WI38 (cell line): ENCODE measurements at regions not wholly inside any gene's neighbourhood (a gene's known extent, or its start where the extent isn't known, plus 50 kb on each side); places are given as distances from the start of the nearest gene placed in this dataset.

ENCODE experiments used
- H3K4me3 ChIP-seq: 2 replicates; pipeline ENCODE4 v1.5.1; 2011; ENCODE audit warnings: low read depth, mild to moderate bottlenecking, control low read depth, low read length
- CTCF ChIP-seq: IDR thresholded peaks from 2 replicates; pipeline ENCODE4 v1.5.1; 2012; ENCODE audit warnings: low read depth, mild to moderate bottlenecking, control low read depth, low read length

GRCh38 chr9:36492865-36493264, 79.8 kb upstream of the MELK start:
- TF ChIP-seq CTCF = no peak

DNA sequence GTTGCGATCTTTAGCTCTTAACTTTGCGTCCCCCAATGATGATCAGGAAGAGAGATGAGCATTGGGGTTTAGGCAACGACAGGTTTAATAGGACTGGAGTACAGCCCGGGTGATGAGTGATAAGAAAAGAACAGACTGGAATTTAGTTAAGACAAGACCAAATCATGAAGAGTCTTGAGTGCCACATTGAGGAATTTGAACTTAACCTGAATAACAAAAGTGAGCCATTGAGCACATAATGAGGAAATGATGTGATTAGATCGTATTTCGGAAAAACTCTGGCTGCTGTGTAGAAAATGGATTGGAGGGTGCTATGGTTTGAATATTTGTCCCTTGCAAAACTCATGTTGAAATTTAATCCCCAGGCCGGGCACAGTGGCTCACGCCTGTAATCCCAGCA, 83.2 kb upstream of the MELK start:
- TF ChIP-seq CTCF = no peak
- no peak overlapping the region for H3K4me3 ChIP-seq

More at GRCh38 chr9:36492865-36493264, 79.8 kb upstream of the MELK start:
- no peak overlapping the region for H3K4me3 ChIP-seq

DNA sequence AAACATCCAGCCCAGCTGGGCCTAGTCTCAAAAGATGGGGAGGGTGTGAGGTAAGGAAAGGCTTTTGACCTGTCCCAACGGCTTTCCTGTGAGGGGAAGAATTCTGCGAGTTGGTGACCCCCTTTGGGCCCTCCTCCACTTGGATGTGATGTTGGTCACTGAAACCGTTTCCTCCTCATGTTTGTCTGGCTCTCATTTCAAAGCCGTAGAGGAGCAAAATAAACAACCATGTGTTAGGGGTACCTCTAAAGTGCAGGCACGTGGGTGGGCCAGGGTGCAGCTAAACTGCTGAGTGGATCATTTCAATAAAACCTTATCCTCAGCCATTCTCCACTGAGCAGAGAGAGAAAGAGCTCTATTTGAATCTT, 84.3 kb upstream of the MELK start:
- H3K4me3 ChIP-seq = peak overlapping the region; percentile 64
- TF ChIP-seq CTCF = no peak

GRCh38 chr9:36487482-36488388, 85.0 kb upstream of the MELK start:
- H3K4me3 ChIP-seq = peak overlapping the region; percentile 68
- no peak for TF ChIP-seq CTCF

DNA sequence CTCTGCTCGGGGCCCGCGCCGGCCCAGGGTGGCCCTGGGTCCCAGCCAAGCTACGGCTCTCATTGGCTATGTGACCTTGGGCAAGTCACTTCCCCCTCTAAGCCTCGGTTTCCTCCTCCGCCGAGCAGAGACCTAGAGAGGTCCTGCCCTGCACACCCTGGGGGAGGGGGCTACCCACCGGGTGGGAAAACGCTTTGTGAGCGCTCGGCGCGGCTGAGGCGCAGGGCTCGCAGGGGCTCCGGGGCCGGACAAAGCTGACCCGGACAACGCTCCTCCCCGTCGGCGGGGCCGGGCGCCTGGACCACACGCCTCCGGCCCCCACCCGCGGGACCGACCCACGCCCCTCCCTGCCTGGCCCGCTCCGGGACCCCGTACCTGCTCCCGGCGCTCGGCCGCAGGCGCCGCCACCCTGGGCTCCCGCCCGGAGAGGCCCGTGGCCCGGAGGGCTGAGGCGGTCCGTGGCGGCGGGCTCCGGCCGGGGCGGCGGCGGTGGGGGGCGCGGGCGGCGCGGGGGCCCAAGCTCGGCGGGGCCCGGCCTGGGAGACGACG, 85.7 kb upstream of the MELK start:
- peak overlapping the region; percentile 68 for H3K4me3 ChIP-seq
- TF ChIP-seq CTCF = no peak

GRCh38 chr9:36486329-36486932, 86.3 kb upstream of the MELK start:
- peak overlapping the region; percentile 68 for H3K4me3 ChIP-seq
- TF ChIP-seq CTCF = no peak

GRCh38 chr9:36485647-36486328, 85.7 kb upstream of the RNF38 start:
- H3K4me3 ChIP-seq = peak overlapping the region; percentile 68
- no peak for TF ChIP-seq CTCF
